ENCODE measurements at regions not wholly inside any gene's neighbourhood (a gene's known extent, or its start where the extent isn't known, plus 50 kb on each side); places are given as distances from the start of the nearest gene placed in this dataset.

DNA sequence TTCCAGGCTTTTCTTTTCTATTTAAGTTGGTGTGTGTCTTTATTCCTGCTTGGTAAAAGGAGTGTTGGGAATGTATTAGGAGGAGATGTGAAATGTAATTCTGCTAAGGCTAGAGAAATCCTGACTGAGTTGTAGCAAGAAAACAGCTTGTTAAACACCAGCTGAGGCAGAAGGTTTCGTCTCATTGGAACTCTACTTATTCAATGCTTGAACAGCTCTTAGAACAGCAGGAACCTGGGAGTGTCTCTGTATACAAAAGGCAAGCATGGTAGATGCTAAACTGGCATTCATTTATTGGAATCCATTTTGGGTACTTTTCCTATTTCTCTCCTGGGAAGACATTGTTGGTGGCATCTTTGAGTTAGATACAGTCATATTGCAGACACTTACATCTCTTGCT lies 280.9 kb downstream of the HRH4 start:
- DNase-seq = no peak

DNA sequence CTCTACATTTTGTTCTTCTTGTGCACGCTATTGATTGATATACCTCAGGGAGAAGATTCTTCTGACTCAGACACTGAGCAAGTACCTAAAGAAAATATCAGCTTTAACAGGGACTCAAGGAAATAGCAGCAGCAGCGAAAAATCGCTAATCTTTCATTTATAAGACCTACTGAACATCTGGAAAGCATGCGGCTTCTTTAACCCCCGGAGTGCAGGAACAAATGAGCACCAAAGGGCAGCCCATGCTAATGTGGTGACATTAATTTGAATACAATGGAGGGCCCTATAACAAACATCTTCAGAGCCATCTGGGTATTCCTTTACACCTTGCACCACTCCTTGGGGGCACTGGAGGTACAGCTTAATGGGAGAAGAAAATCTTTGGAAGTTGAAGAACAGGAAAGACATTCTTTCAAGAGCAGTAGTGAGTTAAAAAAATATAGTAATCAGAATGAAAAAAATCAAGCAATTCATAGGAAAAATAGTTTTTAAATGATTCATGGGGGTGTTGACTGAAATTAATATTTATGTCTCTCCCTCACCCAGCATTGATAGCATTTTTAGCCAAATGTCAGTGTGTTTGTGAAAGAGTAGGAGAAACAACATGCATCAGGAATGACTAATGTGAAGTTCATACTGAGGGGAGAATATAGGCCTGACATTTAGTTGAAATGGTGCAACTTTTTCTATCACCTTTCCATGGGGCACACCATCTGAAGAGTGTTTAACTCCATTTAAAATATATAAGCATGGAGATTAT lies 281.7 kb downstream of the HRH4 start:
- no peak for DNase-seq

DNA sequence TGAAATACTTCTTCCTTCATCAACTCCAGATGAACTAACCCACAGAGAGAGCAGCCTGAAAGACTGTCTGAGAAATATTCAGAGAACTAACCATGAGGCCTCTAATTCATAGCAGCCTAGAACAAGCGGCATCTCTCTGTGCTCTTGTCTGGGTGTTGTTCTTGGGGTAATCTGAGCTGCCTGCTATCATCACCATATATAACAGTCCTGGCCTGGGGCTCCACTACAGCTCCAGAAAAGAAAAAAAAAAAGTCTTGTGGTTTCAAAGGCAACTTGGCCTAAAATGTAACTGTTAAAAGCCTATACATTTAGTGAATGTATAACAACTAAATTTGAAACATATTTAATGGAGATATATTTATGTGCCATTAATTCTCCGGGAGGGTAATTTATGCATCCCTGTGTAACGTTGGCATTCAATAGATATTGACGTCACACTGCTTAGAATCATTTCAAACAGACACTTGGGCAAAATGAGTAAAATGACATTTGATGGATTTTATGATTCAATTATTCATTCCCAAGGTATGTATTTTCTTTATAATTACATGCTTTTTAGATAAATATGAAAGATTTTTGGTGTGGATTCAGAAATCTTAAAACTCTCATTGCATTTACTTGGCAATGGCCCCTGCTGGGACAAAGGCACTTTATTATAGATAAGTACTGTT lies 294.3 kb downstream of the HRH4 start:
- DNase-seq = no peak

DNA sequence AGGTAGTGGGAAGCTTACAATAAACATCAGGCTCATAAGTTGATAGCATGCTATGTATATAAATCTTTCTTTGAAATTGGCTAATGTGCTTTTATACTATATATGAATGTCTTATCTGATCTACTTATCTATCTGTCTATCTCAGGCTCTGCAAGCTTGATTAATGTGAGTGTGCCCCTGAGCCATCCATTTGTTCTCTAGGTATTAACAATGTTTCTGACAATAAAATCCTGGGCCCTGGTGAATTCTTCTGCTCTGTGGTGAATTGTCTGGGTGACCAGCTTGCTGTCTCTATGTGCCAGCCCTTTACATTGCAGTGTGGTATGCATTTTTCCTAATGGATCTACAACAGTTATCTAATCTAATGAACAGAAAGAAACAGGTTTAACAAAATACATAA lies 295.9 kb downstream of the HRH4 start:
- DNase-seq = no peak

DNA sequence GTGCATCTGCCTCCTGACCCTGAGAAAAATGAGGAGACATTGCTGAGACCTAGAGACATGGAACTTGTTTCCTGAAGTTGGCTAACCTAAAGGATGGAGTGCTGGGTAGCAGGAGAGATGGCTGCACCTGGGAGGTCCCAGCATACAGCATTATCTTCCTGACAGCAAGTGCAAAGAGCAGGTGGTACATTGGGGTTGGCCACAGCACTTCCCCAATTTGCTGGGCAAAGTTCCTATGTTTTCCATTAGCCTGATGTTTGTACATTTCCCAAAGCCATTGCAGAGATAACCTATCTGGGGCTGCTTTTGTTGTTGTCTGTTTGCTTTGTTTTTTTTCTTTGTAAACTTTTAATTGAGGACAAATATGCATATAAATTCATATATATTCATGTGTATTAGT lies 296.7 kb downstream of the HRH4 start:
- DNase-seq = no peak

DNA sequence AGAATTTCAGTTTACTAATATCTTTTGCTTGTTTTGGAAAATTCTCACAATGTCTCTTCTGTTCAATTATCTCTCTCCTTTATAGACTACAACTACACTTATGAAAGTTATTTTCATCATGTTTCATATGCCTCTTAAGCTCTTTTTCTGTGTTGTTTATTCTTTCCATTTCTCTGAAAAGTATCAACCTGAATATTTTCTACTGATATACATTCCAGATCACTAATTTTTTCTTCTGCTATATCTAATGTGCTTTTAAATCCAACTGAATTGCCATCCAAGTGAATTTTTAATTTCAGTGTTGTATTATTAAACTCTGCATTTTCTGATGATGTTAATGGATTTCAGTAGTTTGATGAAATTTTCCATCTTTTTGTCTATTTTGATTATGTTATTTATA lies 301.3 kb downstream of the HRH4 start:
- DNase-seq = no peak

DNA sequence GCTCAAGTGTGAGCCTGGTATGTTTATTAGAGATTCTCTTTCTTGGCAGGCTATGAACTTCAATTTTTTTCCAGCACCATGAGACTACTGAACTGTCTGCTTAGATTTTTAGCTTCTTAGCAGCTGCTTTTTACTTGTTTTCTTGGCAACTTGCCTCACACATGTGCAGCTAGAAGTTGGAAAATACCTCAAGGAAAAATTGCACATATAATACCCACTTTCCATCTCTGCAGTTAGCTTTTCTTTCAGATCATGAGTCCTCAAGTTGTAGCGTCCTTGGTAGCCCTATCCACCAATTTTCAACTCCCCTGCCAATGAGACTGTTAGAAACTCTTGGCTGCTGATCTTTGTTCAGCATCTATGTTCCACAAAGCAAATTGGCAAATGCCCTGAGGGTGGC lies 302.1 kb downstream of the HRH4 start:
- no peak for DNase-seq

DNA sequence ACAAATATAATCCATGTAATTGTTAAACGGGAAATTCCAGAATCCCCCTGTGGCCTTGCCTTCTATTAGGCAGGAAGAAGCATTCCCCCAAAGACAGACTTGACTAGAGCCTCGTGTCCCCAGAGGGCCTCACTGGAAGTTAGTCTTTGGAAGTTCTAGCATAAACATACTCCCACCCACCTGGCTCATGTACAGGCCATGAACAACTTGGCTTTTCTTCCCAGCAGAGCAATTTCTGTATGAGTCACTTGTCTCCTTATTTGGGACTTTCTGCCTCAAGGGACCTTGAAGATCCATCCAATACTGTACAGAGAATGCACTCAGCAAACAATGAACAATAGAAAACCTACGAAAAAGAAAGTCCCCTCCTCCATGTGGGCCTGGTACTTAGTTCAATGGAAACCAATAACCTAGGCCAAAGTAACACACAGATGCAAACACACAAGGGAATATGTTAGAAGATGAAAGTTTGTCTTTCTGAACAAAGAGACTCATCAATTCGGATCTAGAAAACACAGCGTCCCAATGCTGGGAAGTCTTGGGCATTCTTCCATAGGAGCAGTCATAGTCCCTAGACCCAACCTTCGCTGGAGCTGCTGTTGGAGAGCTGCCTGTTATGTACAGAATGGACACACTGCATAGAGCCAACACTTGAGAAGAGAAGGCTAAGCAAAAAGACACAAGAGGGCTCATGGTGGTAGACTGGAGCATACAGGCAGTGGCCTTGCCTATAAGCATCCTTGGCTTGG lies 303.5 kb downstream of the HRH4 start:
- DNase-seq = peak; percentile 10

DNA sequence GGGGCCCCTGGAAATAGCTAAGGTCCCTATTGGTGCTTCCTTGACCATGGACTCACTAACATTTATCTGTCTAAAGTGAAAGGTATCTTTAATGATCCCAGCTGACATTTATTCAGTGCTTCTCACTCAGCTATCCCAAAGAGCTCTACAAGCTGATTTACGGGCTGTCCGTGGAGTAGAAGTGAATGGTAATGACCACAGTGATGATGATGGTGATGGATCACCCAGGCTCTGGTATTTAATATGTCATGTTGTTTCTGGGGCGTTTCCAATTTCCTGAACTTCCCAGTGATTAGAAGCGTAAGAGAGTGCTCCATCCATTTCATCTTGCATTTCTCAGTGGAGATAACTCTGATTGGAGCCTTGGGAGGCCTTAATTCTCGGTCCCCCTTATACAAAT lies 304.3 kb downstream of the HRH4 start:
- no peak for DNase-seq

DNA sequence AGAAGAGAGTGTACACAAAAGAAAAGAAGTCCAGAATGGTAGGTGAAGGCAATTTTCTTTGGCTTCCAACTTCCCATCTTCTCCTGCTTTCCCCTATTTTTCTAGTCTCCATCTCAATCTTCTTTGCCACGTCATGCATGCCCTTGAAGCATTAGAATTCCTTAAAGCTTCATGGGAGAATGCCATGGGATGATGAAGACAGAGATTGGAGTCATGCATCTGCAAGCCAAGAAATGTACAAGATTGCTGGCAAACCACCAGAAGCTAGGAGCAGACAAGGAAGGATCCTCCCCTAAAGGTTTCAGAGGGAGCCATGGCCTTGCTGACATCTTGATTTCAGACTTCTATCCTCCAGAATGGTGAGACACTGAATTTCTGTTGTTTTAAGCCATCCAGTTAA lies 305.9 kb downstream of the HRH4 start:
- no peak for DNase-seq

DNA sequence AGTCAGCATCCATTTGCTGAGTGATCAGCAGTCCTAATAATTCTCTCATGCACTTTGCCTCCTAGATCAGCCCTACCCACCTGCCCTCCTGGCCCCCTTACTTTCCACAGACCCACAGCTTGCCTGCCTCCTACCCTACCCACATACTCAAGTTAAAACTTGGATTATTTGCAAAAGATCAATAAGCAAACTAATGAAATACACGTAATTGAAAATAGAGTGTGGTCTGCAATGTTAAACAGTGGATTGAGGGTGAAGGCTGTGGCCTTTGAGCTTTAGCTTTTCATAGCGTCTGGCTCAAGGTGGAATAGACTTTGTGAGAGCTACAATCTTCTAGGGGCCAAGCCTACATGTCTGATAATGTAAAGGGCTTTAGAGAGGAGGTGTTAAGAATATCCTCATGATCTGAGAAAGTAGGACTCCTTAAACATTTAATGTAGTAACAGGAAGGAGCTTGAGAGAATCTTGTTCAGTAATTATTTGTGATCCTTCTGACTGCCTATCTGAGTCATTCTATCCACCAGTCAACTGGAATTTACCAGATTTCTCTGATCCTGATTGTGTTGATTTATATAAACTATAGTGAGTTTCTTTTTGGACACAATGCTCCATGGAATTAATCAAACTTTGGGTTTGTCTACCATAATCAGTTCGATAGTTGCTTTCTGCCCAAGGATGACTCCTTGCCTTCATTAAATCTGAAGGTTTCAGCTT lies 310.0 kb downstream of the HRH4 start:
- DNase-seq = no peak

DNA sequence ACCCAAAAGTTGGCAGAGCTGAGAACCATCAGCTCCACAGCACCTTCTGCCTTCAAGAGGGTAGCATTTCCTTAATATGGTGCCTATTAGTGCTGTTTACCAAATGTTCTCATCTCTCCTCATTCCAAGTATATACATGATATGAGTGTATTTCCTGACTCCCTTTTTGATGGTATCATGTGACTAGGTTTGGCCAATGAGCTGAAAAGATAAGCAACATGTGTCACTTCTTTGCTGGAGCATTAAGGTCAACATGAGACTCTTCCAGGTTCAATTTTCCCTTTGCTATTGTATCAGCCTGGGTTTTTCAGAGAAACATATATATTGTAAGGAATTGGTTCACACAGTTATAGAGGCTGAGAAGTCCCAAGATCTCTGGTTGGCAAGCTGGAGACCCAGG lies 310.9 kb downstream of the HRH4 start:
- DNase-seq = no peak

DNA sequence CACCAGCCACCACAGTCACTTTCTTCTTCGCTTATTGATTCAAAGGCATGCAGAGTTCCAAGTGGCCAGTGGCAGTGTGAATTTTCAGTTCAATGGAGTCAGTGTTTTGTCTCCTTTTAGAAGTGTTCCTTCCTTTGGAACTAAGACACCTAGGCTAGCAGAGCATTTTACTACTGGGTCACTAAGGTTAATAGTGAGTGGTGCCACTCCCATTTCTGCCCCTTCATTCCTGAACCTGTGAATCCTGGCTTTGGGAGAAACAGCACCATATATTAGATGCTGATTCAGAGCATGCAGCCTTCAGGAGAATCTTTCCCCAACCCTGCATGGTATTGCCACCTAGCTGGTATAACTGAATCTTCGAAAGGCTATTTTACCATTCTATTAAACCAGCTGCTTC lies 312.7 kb downstream of the HRH4 start:
- no peak for DNase-seq

DNA sequence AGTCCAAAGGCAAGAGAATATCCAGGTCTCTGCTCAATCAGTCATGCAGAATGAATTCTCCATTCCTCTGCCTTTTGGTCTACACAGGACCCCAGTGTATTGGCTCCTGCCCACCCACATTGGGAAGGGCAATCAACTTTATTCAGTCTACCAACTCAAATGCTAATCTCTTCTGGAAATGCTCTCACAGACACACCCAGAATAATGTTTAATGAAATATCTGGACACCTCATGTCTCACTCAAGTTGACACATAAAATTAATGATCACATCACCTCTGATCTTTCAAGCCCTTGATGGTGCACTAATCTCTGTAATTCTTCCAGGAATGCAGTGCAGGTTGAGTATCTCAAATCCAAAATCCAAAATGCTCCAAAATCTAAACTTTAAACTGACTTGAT lies 315.6 kb downstream of the HRH4 start:
- DNase-seq = no peak

DNA sequence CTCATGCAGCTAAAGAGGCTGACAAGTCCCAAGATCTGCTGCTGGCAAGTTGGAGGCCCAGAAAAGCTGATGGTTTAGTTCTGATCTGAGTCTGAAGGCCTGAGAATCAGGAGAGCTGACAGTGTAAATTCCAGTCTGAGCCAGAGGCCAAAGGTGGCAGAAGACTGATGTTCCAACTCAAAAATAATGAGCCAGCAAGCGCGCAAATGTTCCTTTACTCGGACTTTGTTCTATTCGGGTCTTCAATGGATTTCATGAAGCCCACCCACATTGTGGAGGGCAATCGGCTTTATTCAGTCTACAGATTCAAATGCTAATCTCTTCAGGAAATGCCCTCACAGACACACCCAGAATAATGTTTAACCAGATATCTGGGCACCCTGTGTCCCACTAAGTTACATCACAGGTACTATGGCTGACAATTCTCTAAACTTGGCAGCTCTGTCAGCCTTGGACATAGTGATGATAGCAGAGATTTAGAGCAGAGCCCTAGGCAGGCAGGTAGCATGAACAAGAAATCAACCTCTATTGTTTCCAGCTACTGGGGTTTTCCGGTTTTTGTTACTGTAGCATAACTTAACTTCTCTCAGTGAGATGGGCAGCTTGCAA lies 318.5 kb downstream of the HRH4 start:
- no peak for DNase-seq

DNA sequence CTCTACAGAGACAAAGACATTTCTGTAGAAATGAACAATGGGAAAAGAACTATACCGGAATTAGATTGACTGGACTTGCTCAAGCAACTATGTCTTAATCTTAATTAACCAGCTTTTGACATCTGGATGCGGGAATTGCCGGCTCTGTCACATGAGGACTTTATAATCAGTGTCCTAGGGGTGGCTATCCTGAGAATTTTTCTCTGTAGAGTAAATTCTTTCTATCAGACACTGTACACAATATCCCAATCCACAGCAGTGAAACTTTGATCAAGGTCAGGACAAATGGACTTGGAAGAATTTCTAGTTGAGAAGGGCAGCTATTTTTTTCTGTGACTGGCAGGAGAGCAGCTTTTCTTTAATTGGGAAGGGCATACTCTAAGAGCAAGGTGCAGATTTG lies 322.1 kb downstream of the HRH4 start:
- no peak for DNase-seq

DNA sequence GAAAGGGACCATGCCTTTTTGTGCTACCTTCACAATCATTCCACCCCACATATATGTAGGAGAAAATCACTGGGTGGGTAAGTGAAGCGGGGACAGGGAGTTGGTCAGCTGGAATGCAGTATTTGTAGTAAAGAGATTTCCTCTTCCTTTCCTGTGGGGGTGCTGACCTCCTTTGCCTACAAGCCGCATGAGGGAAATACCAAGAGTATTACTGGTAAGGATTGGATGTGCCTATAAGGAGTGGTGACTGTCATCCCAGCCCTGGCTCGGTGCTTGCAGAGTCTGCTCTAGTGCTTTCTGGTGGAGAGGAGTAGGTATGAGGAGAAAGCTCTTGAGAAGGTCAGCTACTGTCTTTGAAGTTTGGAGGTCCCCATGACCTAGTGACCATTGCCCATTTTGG lies 324.6 kb downstream of the HRH4 start:
- DNase-seq = no peak

DNA sequence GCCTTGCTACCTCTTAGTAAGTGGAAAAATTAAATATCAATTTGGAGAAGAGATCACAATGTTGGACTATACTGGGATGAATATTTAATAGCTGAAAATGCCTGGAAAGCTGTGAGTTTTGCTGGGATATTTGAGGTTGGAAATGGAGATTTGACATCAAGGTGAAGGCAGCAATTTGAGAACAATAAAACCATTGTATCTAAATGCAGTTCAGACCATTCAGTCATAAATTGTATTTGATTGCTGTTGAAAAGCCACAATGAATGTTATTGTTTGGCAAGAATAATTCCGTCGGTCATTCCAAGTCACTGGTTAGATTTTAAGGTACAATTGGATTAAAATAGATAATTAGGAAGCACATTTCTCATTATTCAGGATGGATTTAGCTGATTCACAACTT lies 325.6 kb downstream of the HRH4 start:
- DNase-seq = no peak

DNA sequence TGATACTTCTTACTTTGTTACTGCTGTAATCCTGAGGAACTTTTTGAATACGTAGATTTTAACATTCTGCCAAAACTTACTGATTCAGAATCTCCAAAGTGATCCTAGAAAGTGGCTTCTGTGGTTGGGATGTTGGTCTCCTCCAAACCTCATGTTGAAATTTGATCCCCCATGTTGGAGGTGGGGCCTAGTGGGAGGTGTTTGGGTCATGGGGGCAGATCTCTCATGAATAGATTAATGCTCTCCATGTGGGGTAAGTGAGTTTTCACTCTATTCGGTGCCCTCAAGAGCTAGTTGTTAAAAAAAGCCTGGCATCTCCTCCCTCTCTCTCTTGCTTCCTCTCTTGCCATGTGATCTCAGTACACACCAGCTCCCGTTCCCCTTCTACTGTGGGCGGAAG lies 329.9 kb downstream of the HRH4 start:
- DNase-seq = no peak

DNA sequence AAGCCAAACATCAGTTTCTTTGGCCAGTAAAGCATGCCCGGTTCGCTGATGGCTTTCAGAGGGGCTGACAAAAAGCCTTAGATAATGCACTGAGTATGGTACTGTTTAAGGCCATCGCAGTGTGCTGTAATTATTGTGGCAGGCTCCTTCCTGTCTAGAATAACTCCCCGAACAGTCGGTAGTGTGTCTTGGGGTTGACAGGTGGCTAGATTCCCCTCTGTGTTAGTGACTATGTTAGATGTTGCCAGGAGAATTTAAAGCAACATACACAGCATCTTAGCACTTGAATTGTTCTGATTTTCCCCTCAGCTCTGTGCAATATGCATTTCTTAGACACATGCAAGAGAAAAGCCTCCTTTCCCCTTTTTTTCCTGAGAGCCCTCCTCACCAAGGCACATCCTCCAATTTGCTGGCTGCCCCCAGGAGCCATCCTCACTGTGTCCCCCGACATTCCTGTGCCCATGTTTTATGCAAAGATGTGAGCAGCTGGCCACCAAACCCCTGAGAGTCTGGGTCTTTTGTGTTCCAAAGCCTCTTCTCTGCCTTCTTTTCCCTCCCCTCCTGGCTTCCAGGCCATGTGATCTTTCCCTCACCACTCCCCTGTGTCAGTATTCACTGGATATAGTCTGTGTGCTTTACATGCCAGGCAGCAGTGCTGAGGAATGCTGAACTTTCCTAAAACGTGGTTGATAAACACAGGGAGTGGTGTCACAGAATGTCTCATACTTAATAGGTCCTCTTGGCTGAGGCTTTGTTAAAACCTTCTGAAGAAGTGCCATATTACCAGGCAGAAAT lies 331.5 kb downstream of the HRH4 start:
- DNase-seq = peak; percentile 70

DNA sequence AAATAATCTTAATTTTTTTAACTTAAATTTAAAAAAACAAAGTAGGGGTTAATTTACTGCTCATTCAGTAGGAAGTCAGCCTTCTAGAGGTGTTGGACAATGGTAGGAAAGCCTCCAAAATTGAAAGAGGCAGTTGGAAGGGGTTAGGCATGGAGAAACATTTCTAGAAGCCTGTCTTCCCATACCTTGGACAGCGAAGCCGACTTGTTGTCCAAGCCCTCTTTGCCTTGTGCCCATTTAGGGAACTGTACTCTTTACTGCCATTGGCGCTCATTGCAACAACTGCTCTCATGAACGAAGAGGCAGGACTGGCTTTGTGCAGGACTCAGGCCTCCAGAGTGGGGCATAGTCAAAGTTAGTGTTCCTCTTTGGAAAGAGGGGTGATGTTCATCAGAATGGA lies 333.3 kb downstream of the HRH4 start:
- DNase-seq = no peak

DNA sequence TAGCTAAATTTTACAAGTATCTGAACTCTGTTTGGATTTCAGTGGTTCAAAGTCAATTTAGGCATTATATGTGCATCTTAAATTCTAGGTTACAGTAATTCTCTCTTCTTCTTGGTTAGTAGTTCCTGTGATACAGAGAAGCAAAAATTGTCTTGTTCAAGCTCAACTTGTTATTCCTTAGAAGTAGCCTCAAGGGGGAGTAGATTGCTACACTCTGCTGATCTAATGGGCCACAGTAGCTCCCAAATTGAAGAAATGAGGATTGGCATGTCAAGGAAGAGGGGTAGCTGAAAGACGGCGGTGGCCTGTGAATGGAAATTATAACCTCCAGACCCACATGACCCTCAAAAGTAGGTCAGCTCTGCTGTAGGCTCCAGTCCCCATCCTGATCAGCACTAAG lies 334.7 kb downstream of the HRH4 start:
- no peak for DNase-seq

Measured in DMS 273 treated with DMSO at 0.1 percent for 48 hours (cell line).